GM18519 (cell line): ENCODE measurements at regions not wholly inside any gene's neighbourhood (a gene's known extent, or its start where the extent isn't known, plus 50 kb on each side); places are given as distances from the start of the nearest gene placed in this dataset.
"Not testable (repeated sequence)": the region's sequence is repeated elsewhere in the genome, so short reads cannot be mapped to it uniquely, and the experiment has no call there.

Experiments
- ATAC-seq: cut with Tn5 transposase; IDR thresholded peaks from one replicate; pipeline ENCODE4 v1.9.1; 2021; ENCODE audit warnings: mild to moderate bottlenecking, moderate library complexity; ENCODE audit not compliant: unreplicated experiment, low FRiP score

DNA sequence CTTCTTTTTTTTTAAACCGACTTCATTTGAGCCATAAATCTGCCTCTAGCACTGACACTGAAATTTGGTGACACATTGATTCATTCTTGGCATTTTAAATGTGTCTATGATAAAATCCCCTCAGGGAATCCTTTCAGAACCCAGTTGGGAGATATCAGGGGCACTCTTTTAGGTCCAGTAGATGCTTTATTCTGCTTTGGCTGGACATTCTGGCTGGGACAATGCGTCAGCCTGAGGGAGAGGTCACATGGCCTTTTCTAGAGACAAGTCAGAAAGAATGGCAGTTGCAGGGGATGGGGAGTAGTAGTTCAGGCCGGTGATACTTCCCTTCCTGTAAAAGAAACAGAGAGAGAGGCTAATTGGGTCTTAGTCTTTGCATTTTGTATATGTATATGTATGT is 63.1 kb downstream of the TRIM43 start:
- ATAC-seq: not testable (repeated sequence)

DNA sequence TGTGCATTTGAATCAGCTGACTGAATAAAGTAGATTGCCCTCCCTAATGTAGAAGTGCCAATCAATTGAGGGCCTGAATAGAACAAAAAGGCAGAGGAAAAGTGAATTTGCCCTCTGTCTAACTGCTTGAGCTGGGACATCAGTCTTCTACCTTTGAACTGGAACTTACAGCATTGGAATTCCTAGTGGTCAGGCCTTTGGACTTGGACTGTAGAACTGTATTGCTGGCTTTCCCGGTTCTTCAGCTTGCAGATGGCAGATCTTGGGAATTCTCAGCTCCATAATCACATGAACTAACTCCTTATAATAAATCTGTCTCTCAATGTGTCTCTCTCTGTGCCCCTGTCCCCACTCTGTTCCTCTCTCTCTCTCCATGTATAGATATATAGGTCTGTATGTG is 64.8 kb downstream of the TRIM43 start:
- ATAC-seq: not testable (repeated sequence)

DNA sequence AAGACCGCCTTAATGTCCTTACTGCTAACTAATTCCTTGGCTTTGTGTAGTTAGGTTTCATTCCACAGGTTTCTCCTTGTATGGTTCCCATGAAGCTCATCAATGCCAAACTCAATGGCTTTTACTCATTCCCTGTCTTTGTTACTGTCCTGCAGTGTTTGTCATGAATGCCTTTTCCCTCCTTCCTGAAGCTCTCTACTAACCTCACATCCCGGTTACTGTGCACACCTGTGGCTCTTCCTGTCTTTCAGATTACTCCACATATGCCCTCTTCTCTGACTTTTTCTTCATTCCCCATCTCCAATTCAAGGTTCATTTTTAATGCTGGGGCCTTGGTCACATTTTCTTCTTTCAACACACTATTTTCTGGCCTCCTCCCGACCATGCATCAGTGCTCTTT is 66.1 kb downstream of the TRIM43 start:
- not testable (repeated sequence) for ATAC-seq

DNA sequence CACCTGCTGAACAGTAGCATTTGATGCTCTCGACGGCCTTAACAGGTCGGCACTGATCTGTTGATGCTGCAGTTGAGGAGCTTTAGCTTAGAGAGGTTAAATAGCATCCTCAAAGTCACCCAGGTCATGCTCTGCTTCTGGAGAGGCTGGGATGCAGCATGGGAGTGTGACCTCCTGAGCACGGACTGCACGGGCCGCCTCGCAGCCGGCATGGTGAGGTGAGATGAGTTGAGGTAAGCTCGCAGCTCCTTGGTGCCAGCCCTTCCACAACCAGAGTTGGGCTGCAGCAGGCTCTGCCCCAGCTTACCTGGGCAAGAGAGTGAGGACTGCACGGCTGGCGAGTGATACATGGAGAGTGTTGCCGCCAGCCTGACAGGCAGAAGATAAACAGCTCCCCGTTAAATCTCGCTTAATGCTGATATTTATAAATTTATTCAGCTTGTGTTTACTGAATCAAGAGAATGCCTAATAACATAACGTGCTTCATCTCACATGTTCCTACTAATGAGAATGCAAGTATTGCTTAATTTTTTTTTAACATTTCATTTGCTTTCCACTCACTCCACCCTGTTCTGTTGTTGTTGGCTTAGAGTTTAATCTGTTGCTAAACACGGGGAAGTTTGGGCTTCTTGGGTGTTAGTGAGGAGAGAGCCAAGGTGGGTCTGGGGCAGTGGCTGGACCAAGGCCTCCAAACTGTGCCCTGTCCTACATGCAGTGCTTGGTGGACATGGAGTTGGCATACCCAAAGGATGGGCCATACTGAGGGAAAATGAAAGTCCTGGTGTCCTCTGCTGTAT is 69.2 kb downstream of the TRIM43 start:
- ATAC-seq: not testable (repeated sequence)

DNA sequence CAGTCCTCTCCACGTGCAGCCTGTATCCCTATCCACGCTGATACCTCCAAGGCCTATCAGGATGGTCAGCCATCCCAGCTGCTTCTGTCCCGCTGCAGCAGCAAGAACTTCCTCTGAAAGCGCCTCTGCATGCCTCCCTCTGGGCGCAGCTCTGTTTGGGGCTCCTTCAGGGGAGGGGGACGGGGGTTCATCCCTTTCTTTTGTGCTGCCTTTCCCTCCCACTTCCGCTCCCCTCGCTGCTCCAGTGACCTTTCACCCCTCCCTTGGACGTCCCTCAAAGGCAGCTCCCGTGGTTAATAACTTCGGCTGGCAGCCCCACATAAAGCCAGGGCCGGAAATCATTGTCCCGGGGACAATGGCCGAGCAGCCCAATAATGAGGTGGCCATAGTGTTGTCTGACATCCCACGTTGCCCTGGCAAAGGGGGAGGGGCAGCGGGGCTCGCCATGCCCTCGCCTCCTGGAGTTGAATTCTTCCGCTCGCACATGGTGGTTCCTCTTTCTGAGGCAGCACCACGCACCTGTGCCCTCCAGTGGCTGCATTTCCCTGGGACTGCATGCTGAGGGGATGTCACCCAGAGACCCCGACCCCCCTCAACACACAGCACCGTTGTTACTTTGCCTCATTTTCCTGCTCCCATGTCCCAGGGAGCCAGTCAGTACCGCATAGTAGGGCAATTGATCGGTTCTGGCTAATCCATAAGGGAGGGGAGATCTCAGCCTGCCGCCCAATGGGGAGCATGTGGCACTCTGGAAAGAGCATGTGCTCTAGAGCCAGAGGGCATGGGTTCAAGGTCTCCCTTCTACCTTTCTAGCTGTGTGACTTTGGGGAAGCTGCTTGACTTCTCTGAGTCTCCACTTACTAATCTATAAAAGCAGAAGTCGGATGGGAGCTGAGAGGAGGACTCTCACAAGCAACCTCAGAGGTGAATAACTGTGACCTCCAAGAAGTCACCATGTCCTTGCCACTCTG is 72.0 kb downstream of the TRIM43 start:
- not testable (repeated sequence) for ATAC-seq

DNA sequence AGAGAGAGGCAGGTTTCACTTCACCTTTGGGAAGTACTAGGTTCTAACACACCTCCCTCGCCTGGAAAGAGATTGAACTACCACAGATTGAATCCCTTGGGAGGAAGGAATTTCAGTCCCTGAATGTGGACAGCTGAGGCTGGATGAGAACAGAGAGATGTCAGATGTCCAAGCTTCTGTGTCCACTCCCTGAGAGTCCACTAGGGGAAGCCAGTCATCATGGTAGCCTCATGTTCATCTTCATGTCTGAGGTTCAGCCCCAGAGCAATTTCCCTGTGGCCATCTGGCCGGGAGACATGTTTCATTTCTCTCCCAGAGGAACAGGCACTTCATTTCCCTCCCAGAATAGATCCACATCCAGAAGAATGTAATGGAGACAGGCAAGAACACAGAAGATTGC is 74.8 kb downstream of the TRIM43 start:
- ATAC-seq: not testable (repeated sequence)

DNA sequence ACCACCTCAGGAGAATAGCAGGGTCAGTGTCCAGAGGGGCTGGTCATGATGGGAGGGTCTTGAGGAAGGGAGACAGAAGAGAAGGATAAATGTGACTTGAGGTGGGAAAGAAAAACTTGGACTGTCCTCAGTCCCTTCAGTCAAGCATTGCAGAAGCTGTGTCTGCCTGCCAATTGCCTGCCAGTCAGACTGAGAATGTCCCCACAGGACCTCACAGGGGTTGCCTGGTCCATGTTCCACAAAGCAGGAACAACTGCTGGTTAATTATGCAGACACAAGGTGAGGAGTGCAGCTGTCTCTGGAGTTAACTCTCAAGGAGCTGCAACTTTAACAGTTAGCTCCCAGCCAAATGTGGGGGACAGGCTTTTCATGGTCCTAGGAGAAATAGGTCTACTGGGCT is 75.7 kb downstream of the TRIM43 start:
- no peak for ATAC-seq

DNA sequence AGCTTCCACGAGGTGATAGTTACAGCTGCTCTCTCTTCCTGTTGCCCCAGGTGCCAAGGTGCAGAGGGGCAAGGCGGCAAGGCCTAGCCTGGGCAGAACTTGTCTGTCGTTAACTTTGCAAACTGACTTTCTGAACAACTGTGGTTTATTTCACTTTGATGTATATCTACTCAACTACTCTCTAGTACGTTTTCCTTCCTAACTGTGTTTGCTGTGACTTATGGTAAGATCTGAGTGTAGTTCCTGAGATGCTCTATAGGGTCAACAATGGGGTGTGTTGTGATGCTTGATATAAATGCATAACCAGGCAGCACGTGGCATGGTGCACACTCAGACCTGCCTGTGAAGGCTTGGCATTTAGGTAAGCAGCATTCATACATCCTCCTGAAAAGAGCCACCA is 77.1 kb downstream of the TRIM43 start:
- ATAC-seq: not testable (repeated sequence)

DNA sequence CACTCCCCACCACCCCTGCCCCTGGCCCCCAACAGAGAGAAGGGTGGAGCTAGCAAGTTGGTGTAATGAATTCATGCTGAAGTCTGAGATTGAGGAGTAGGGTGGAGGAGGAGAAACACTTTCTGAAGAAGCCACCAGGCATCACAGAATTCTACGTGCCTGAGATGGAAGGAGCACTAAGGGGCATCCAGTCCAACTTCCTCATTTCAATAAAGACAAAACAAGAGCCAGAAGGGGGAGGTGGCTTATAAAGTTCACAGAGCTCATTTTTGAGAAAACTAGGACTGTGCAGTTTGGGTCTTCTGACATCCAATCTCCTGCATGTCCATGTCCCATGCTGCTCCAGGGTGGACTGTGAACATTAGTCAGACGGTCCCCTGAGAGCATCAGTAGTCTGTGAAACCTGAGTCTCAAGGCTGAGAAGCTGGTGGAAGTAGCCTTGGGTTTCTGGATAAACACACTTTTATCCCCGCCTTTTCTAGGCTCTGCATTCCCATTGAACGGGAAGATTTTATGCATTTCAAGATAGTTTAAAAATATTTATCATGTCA is 77.7 kb downstream of the TRIM43 start:
- no peak for ATAC-seq

DNA sequence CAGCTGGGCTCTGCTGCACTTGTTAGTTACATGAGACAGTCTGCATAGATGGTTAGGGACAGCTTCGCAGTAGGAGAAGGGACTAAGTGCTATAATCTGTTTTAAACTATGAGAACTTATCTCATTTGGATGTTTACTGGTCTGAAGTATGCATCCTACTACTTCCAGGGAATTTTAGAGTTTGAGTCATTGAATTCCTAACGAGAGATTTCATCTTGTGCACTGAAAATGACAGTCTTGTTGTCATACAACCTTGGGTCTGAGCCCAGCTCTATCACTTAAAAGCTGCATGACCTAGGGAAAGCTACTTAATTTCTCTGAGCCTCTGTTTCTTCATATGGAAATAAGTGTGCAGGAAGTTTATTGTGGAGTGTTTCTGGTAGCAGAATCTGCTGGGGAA is 78.4 kb downstream of the TRIM43 start:
- no peak for ATAC-seq

DNA sequence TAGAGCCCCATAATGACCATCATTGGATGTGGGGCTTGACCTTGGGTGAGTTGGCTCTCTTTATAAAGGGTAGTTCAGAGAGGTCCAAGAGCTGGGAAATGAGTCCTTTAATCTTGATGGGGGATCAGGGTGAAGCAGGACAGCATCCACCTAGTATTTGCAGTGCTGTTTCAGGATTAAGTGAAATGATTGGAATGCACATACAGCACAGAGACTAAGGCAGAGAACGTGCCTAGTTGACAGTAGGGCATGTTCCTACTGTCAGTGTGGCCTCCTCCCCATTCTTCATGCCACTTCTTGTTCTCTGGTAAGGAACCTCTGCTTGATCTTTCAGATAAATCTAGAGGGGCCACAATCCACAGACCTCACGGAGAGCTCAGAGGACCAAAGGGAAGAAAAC is 78.9 kb downstream of the TRIM43 start:
- no peak for ATAC-seq

DNA sequence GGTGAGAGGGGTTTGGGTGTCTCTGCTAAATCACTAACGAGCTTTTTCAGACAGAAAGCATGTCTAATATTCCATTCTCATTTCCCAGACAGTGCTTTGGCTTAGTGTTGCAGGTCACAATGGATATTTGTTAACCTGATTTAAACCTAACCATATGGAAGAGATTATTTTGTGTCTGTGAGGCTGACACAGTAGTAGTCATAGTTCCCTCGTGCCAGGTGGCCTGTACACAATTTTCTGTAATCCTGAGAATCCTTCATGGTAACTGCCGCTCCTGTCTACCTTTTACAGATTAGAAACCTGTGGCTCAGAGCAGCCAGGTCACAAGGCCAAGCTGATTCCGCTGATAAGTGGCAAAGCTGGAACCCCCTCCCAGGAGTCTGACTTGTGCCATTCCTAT is 79.4 kb downstream of the TRIM43 start:
- not testable (repeated sequence) for ATAC-seq

DNA sequence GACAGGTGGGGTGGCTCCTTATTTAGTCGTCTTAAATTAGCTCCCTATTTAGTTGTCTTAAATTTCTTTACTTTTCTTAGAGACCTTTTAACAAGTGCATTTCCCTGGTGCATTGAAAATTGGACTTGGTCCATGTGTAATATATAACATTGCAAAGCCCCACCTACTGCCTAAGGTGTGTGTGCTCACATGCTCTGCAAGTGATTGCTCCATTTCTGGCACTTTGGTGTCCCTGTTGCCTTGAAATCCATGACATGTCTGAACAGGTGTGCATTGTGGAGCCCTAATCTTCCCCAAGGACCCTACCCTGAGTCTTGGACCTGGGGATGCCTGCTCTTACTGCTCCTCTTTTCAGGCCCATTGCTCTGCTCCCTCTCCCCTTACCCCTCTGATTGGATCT is 80.2 kb downstream of the TRIM43 start:
- not testable (repeated sequence) for ATAC-seq

DNA sequence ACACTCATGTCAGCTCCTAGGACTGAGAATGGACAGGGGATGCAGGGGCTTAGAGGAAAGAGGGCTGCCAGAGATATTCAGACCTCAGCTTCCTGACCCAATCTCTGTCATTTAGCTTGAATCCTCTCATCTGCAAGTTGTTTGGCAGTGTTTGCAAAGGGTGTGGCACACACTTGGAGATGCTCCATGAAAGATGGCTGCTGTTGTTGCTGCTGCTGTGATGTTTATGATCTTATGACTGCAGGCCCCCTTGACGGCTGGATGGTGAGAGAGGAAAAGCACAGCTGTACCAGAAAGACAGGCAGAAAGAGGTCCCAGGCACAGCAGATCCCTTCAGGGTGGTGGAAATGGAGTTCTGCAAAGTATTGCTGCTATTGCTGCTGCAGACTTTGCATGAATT is 80.7 kb downstream of the TRIM43 start:
- not testable (repeated sequence) for ATAC-seq

DNA sequence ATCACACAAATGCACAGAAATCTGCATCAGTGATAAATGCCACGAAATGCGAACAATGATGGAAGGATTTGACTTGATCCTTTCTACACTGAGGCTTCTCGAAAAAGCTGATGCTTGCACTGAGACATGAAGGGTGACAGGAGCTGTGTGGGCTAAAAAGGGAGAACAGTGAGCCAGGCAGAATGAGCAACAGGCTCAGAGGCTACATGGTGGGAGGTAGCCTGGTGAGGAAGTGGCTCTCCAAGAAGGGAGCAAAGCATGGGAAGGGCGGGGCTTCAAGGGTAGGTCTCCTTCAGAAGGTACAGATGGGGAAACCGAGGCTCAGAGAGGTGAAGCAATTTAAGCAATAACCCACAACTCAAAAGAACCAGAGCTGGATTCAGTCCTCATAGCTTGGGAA is 82.4 kb downstream of the TRIM43 start:
- no peak for ATAC-seq

DNA sequence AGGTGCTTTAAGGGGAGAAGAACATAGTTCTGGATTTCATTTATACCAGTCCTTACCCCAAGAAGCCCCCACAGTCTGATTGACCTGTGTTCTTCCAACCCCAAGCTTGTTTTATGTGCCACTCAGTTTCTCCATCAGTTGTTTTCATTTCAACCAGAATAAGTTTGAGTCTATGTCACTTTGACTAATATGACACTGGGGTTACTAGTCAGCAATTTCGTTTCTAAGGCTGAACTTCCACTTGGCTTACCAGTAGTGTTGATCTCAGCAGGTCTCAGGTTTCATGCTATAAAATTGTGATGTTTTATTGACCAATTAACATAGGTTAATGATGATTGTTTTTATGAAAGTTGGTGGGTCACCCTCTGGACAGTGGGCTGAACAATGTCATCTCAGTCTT is 84.8 kb downstream of the TRIM43 start:
- not testable (repeated sequence) for ATAC-seq

DNA sequence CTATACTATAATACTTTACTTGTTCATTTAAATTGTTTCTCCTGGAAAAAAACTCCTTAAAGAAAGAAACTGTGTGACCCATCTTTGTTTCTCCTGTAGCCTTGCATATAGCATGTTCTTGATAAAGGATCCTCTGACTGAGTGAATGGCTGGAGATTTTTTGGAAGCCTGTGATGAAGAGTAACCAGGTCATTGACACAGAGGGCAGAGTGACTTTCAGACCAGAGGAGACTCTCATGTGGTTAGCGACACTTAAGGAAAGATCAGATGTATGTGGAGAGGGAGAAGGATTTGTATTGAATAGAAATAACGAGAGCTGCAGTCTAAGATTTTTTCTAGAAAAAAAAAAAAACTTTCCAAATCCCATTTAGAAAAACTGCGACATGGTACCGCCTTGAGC is 85.5 kb downstream of the TRIM43 start:
- no peak for ATAC-seq

DNA sequence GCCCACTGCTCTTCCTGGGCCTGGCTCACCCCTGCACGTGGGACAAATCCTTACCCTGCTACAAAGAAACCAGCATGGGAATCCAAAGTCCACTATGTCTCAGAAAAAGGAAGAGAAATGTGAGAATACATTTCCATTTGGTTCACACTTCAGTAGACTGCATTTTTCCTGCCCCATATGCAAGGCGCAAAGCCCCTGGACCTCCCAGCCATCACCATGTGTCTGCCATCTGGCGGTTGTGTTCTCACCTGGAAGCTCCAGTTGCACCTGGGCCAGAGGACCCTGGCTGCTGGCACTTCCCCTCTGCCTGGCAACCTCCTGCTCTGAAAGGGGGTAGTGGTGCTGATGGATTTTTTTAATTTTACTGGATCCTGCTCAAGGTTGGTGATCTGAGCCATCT is 86.0 kb downstream of the TRIM43 start:
- ATAC-seq: not testable (repeated sequence)

DNA sequence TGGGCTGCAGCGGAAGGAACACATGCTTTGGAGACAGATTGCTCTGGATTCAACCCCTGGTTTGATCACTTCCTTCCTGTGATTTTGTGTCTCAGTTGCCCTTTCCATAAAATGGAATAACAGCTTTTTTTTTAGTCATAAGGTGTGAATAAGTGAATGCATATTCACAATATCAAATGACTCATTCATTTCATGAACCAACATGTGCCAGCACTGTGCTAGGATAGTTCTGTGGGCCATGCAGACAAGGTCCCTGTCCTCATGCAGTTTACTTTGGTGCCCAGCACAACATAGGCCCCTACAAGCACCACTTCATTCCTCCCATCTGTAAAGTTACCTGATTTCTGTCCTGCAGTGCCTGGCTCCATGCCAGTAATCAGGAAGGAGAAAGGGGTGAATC is 89.4 kb downstream of the TRIM43 start:
- ATAC-seq: not testable (repeated sequence)

DNA sequence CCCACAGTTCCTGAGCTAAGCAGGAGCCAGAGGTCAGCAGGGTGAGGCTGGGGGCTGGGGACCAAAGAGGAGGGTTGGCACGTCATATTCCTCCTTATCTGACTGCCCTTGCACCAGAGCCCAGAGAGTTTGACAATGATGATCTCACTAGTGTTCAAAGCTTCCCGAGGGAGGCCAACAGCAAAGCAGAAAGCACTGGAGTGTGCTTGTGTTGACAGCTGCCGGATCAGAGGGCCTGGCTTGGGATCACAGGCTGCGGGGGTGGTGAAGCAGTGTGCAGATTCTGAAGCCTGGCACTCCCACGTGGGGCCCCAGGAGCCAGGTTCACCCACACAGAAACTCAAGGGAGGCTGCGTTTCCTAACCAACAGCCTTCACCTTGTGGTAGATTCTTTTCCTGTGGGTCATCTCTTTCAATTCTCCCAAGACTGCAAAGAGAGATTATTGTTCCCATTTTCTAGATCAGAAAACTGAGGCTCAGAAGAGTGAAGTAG is 89.8 kb downstream of the TRIM43 start:
- not testable (repeated sequence) for ATAC-seq
